ENCODE measurements at regions not wholly inside any gene's neighbourhood (a gene's known extent, or its start where the extent isn't known, plus 50 kb on each side); places are given as distances from the start of the nearest gene placed in this dataset.

- no peak overlapping the region for H3K4me3 Mint-ChIP-seq
- no peaks in the 10 kb centered on the region for H3K27me3 Mint-ChIP-seq (ENCODE audit: insufficient read depth, low read depth, poor library complexity)
- H3K4me1 Mint-ChIP-seq: peaks cover 4% of the 10 kb centered on the region; the same call in 2 of the 3 replicates
- H3K36me3 ChIP-seq (ENCODE audit: insufficient read depth): no peaks in the 10 kb centered on the region
- no peak for ATAC-seq
- H3K4me2 ChIP-seq: no peak overlapping the region
- no peak overlapping the region for H3K4me3 ChIP-seq
- no peaks in the 10 kb centered on the region for H3K36me3 Mint-ChIP-seq (ENCODE audit: low read depth)
- no peak overlapping the region for H2AFZ ChIP-seq
- no peak for TF ChIP-seq STAT1 (IDR thresholded peaks at IDR 0.05; ENCODE audit: unreplicated experiment)
- TF ChIP-seq JUNB (IDR thresholded peaks at IDR 0.05; ENCODE audit: unreplicated experiment): no peak
- no peak for TF ChIP-seq ZNF114 (CRISPR knock-in tag; IDR thresholded peaks at IDR 0.05)
- TF ChIP-seq ZNF331 (CRISPR knock-in tag; IDR thresholded peaks at IDR 0.05; ENCODE audit: low read depth): no peak
- TF ChIP-seq, protein P1, sequence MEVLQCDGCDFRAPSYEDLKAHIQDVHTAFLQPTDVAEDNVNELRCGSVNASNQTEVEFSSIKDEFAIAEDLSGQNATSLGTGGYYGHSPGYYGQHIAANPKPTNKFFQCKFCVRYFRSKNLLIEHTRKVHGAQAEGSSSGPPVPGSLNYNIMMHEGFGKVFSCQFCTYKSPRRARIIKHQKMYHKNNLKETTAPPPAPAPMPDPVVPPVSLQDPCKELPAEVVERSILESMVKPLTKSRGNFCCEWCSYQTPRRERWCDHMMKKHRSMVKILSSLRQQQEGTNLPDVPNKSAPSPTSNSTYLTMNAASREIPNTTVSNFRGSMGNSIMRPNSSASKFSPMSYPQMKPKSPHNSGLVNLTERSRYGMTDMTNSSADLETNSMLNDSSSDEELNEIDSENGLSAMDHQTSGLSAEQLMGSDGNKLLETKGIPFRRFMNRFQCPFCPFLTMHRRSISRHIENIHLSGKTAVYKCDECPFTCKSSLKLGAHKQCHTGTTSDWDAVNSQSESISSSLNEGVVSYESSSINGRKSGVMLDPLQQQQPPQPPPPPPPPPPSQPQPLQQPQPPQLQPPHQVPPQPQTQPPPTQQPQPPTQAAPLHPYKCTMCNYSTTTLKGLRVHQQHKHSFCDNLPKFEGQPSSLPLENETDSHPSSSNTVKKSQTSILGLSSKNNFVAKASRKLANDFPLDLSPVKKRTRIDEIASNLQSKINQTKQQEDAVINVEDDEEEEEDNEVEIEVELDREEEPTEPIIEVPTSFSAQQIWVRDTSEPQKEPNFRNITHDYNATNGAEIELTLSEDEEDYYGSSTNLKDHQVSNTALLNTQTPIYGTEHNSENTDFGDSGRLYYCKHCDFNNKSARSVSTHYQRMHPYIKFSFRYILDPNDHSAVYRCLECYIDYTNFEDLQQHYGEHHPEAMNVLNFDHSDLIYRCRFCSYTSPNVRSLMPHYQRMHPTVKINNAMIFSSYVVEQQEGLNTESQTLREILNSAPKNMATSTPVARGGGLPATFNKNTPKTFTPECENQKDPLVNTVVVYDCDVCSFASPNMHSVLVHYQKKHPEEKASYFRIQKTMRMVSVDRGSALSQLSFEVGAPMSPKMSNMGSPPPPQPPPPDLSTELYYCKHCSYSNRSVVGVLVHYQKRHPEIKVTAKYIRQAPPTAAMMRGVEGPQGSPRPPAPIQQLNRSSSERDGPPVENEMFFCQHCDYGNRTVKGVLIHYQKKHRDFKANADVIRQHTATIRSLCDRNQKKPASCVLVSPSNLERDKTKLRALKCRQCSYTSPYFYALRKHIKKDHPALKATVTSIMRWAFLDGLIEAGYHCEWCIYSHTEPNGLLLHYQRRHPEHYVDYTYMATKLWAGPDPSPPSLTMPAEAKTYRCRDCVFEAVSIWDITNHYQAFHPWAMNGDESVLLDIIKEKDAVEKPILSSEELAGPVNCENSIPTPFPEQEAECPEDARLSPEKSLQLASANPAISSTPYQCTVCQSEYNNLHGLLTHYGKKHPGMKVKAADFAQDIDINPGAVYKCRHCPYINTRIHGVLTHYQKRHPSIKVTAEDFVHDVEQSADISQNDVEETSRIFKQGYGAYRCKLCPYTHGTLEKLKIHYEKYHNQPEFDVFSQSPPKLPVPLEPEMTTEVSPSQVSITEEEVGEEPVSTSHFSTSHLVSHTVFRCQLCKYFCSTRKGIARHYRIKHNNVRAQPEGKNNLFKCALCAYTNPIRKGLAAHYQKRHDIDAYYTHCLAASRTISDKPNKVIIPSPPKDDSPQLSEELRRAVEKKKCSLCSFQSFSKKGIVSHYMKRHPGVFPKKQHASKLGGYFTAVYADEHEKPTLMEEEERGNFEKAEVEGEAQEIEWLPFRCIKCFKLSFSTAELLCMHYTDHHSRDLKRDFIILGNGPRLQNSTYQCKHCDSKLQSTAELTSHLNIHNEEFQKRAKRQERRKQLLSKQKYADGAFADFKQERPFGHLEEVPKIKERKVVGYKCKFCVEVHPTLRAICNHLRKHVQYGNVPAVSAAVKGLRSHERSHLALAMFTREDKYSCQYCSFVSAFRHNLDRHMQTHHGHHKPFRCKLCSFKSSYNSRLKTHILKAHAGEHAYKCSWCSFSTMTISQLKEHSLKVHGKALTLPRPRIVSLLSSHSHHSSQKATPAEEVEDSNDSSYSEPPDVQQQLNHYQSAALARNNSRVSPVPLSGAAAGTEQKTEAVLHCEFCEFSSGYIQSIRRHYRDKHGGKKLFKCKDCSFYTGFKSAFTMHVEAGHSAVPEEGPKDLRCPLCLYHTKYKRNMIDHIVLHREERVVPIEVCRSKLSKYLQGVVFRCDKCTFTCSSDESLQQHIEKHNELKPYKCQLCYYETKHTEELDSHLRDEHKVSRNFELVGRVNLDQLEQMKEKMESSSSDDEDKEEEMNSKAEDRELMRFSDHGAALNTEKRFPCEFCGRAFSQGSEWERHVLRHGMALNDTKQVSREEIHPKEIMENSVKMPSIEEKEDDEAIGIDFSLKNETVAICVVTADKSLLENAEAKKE (CRISPR knock-in tag; IDR thresholded peaks at IDR 0.05): no peak
- TF ChIP-seq, protein P2, sequence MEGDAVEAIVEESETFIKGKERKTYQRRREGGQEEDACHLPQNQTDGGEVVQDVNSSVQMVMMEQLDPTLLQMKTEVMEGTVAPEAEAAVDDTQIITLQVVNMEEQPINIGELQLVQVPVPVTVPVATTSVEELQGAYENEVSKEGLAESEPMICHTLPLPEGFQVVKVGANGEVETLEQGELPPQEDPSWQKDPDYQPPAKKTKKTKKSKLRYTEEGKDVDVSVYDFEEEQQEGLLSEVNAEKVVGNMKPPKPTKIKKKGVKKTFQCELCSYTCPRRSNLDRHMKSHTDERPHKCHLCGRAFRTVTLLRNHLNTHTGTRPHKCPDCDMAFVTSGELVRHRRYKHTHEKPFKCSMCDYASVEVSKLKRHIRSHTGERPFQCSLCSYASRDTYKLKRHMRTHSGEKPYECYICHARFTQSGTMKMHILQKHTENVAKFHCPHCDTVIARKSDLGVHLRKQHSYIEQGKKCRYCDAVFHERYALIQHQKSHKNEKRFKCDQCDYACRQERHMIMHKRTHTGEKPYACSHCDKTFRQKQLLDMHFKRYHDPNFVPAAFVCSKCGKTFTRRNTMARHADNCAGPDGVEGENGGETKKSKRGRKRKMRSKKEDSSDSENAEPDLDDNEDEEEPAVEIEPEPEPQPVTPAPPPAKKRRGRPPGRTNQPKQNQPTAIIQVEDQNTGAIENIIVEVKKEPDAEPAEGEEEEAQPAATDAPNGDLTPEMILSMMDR (conservative IDR thresholded peaks at IDR 0.05; ENCODE audit: low read depth in 2 of 2): no peak
- TF ChIP-seq, protein P3, sequence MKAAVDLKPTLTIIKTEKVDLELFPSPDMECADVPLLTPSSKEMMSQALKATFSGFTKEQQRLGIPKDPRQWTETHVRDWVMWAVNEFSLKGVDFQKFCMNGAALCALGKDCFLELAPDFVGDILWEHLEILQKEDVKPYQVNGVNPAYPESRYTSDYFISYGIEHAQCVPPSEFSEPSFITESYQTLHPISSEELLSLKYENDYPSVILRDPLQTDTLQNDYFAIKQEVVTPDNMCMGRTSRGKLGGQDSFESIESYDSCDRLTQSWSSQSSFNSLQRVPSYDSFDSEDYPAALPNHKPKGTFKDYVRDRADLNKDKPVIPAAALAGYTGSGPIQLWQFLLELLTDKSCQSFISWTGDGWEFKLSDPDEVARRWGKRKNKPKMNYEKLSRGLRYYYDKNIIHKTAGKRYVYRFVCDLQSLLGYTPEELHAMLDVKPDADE (IDR thresholded peaks at IDR 0.05): no peak
- no peak for TF ChIP-seq EZH2 (IDR thresholded peaks at IDR 0.05; ENCODE audit: low read depth, unreplicated experiment)
- no peak for TF ChIP-seq POLR2AphosphoS5 (IDR thresholded peaks at IDR 0.05; ENCODE audit: low read depth)
- TF ChIP-seq EZH2phosphoT487 (IDR thresholded peaks at IDR 0.05; ENCODE audit: unreplicated experiment): no peak
- no peak overlapping the region for H3K27ac ChIP-seq (ENCODE audit: low read depth)
- no peaks in the 10 kb centered on the region for H3K27me3 ChIP-seq (ENCODE audit: insufficient read depth)
- H3K79me2 ChIP-seq (replicated peaks; ENCODE audit: insufficient read depth): no peaks in the 10 kb centered on the region
- no peaks in the 10 kb centered on the region for H3F3A ChIP-seq (replicated peaks; ENCODE audit: low read depth)
- H3K4me1 ChIP-seq (ENCODE audit: insufficient read depth): 0 out of 2 replicates have a peak, but pooled peaks cover 3% of the 10 kb centered on the region
- DNase-seq (ENCODE audit: low spot score): no peak
- H3K27ac Mint-ChIP-seq: no peak overlapping the region
- H3K9me3 Mint-ChIP-seq: no peaks in the 10 kb centered on the region; the same call in 2 of the 3 replicates
- H3K9me2 ChIP-seq (ENCODE audit: insufficient read depth): no peaks in the 10 kb centered on the region
- H4K20me1 ChIP-seq (replicated peaks; ENCODE audit: insufficient read depth): no peaks in the 10 kb centered on the region
Observed at GRCh38 chr2:204180649-204181048, 244.1 kb downstream of the ICOS start.

Data from GM23338 (cell line).